ENCODE measurements at regions not wholly inside any gene's neighbourhood (a gene's known extent, or its start where the extent isn't known, plus 50 kb on each side); places are given as distances from the start of the nearest gene placed in this dataset.

DNA sequence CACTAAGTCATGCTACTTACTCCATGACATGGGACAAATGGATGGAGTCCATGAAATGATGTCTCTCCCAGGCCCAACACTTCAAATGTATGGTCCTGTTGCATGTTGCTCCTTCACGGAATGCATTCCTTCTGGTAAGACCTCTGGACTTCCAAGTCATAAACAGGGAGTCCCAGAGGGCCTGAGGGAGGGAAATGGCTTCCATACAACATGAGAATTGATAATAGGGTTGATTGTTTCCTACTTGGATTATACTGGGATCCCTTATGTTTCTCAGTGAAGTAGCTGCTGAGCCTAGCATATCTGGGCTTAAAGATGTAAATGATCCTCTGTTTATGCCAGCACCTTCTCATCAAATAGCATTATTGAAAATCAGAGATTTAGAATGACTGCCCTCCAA lies 104.2 kb upstream of the MAGI3 start:
- TF ChIP-seq, protein P1, sequence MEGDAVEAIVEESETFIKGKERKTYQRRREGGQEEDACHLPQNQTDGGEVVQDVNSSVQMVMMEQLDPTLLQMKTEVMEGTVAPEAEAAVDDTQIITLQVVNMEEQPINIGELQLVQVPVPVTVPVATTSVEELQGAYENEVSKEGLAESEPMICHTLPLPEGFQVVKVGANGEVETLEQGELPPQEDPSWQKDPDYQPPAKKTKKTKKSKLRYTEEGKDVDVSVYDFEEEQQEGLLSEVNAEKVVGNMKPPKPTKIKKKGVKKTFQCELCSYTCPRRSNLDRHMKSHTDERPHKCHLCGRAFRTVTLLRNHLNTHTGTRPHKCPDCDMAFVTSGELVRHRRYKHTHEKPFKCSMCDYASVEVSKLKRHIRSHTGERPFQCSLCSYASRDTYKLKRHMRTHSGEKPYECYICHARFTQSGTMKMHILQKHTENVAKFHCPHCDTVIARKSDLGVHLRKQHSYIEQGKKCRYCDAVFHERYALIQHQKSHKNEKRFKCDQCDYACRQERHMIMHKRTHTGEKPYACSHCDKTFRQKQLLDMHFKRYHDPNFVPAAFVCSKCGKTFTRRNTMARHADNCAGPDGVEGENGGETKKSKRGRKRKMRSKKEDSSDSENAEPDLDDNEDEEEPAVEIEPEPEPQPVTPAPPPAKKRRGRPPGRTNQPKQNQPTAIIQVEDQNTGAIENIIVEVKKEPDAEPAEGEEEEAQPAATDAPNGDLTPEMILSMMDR (conservative IDR thresholded peaks at IDR 0.05; ENCODE audit: low read depth, low read length), result no peak
- TF ChIP-seq EZH2 (IDR thresholded peaks at IDR 0.05; ENCODE audit: borderline replicate concordance, low read depth, low read length, poor library complexity, severe bottlenecking), result no peak
